VCaP (cell line): ENCODE measurements at regions not wholly inside any gene's neighbourhood (a gene's known extent, or its start where the extent isn't known, plus 50 kb on each side); places are given as distances from the start of the nearest gene placed in this dataset.

Experiments
- H3K27ac ChIP-seq: fragments of 450-650 bp; 2 replicates; pipeline ENCODE4 v1.5.1; 2017
- CTCF ChIP-seq: fragments of 450-650 bp; conservative IDR thresholded peaks from 2 replicates; pipeline ENCODE4 v1.5.1; 2017; ENCODE audit warnings: mild to moderate bottlenecking, moderate library complexity

DNA sequence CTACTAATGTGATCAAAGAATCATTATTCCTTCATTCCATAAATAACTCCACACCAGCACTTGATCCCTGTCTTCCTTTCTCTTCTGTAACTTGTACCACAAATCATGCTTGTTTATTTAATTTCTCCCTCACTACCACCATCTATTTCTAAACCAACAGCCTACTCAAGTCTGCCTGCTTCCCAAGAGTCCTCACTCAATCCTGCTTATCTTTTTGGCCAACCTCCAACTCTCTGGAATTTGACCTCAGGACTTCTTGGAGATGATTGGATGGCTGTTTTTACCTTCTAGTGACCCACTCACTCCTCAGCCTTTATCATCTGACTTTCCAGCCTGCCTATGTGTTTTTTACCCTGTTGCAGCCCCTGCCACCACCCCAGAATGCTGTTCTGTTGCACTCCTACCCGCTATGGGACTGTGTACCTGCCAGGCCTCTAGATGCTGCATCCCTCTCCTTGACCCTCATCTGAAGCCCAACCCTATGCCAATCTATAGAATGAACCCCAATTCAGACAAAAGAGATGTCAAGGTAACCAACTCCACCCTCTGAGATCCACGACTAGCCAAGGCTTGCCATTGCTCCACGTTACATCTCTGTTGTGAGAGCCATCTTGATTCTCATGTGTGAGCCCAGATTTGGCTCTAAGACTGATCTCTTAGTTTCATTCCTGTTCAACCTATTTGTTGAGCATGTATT, 150.2 kb upstream of the PLEKHG7 start:
- no peak overlapping the region for H3K27ac ChIP-seq
- TF ChIP-seq CTCF, result no peak

- no peak overlapping the region for H3K27ac ChIP-seq
- no peak for TF ChIP-seq CTCF
Measured at GRCh38 chr12:92551853-92552397, 150.9 kb upstream of the PLEKHG7 start.

- no peak for TF ChIP-seq CTCF
- no peak overlapping the region for H3K27ac ChIP-seq
Measured at GRCh38 chr12:92551210-92551609, 151.6 kb upstream of the PLEKHG7 start.

- no peak for TF ChIP-seq CTCF
- no peak overlapping the region for H3K27ac ChIP-seq
Measured at GRCh38 chr12:92550661-92551060, 152.1 kb upstream of the PLEKHG7 start.

DNA sequence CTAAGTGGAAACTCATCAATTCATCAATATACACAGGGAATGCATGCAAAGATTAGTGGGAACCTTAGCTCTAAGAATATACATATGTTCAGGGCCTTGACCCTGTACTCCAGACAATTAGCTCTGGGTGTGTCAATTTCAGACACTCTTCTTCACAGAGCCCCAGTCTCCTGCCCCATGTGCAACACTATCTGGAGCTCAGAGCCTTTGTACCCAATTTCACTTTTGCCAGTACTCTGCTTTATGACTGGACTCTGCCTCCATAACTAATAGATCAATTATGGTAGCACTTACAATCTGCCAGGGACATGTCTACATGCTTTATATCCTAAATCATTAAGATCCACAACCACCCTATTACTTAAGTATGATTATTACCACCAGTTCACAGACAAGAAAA, 152.5 kb upstream of the PLEKHG7 start:
- no peak overlapping the region for H3K27ac ChIP-seq
- TF ChIP-seq CTCF, result no peak

DNA sequence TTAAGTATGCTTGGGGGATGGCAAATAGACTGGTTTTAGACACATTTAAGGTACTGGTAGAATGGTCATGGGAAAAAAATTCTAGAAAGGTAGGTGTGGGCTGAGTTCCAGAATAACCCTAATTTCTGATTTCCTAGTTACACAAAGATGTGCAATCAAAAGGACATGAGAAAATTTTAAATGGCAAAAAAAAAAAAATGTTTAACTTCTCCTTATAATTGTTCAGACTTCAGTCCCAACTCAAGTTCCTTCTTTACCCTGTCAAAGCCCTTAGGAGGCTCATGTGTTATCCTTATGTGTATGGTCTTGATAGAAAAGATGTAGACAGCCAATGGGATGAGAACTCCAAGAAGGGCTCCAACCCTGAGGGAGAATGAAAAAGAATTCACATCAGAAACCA, 153.3 kb upstream of the PLEKHG7 start:
- H3K27ac ChIP-seq, result no peak overlapping the region
- TF ChIP-seq CTCF, result no peak

GRCh38 chr12:92547906-92548305, 154.9 kb upstream of the PLEKHG7 start:
- no peak overlapping the region for H3K27ac ChIP-seq
- TF ChIP-seq CTCF, result no peak
